Retinal pigment epithelial cell (primary cell): ENCODE measurements at regions not wholly inside any gene's neighbourhood (a gene's known extent, or its start where the extent isn't known, plus 50 kb on each side); places are given as distances from the start of the nearest gene placed in this dataset.

ENCODE experiments used
- DNase-seq: peaks from one replicate; pipeline ENCODE4 v3.0.0-alpha.2; 2010; ENCODE audit warnings: low read depth
- H3K4me3 ChIP-seq: 2 replicates; pipeline ENCODE4 v1.5.1; 2011; ENCODE audit warnings: mild to moderate bottlenecking, low read length, control low read depth, moderate library complexity
- CTCF ChIP-seq: conservative IDR thresholded peaks from 2 replicates; pipeline ENCODE4 v1.5.1; 2011; ENCODE audit warnings: low read depth, low read length, control low read depth, inconsistent platforms

DNA sequence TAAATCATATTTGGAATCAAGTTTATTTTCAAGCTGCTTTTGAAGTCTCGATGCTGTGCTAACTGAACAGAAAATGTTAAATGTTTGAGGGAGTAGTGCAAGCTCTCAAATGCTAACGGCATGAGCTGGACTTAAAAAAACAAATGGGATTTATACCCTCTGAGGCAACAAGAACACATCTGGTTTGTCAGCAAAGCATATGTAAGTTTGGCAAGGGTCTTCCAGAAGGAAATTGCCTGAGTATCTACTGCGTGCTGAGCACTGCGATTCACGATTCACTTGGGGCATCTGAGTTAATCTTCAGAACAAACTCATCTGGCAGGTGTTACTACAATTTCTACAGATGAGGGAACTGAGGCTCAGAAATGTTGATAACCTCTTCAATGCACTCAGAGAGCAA lies 98.4 kb upstream of the C9orf72 start:
- H3K4me3 ChIP-seq, result no peak overlapping the region
- TF ChIP-seq CTCF, result no peak
- no peak for DNase-seq

GRCh38 chr9:27672718-27673117 lies 99.4 kb upstream of the C9orf72 start:
- no peak for TF ChIP-seq CTCF
- DNase-seq, result no peak
- H3K4me3 ChIP-seq, result no peak overlapping the region

GRCh38 chr9:27673641-27674040 lies 100.4 kb upstream of the C9orf72 start:
- TF ChIP-seq CTCF, result no peak
- H3K4me3 ChIP-seq, result no peak overlapping the region
- DNase-seq, result no peak

DNA sequence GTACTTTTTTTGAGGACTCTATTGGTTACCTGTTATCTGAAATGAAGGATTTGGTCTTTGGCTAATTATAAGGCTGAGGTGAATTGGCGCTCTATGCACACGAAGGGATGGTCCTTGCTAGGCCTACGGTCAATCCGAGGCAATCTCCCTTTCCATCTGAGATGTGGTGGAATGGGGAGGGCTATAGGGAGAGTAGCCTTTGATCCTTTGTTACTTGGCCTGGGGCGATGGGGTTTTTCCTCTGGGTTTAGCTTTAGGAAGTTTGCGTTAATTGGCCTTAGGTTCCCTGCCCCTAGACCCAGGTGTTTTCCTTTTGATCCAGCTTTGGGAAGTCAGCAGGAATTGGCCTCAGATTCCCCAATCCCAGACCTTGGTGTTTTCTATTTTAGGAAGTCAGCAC lies 102.1 kb upstream of the C9orf72 start:
- DNase-seq, result no peak
- H3K4me3 ChIP-seq, result no peak overlapping the region
- no peak for TF ChIP-seq CTCF

DNA sequence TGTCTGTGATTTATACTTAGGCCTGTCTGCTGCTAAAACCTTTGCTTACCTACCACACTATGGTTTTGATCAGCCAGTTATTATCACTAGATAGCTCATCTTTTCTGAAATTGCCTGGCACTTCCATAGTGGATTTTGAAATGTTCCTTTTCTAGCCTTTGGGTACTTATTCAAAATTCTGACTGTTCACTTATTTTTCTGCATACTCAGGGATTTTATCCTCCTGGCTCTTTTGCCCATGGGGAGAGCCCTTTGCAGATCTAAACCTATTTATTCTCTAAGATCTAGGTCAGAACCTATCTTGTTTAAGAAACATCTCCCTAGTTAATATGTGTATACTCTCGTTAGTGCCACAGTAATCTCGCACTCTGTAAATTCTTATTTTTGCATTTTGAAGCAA lies 103.5 kb upstream of the C9orf72 start:
- TF ChIP-seq CTCF, result no peak

GRCh38 chr9:27679338-27679737 lies 106.1 kb upstream of the C9orf72 start:
- no peak overlapping the region for H3K4me3 ChIP-seq
- no peak for DNase-seq
- no peak for TF ChIP-seq CTCF

More for the DNA sequence above, 103.5 kb upstream of the C9orf72 start:
- H3K4me3 ChIP-seq, result no peak overlapping the region
- DNase-seq, result no peak

DNA sequence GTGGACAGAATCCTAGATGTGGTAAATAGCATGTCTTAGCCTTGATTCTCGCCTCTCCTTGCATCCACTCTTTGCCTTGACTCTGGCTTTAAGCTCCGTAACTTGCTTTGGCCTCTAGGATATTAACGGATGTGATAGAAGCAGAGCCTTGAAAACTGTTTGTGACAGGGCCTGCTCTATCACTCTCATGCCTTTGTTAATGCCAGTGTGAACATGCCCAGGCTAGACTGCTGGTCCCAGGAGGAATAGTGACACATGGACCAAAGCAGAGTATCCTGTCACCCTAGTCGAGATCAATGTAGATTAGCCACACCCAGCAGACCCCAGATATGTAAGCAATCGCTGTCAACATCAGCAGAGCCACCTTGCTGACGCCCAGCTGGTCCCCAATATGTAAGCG lies 109.9 kb upstream of the C9orf72 start:
- DNase-seq, result no peak
- TF ChIP-seq CTCF, result no peak
- H3K4me3 ChIP-seq, result no peak overlapping the region
